DND-41 (cell line): ENCODE measurements at regions not wholly inside any gene's neighbourhood (a gene's known extent, or its start where the extent isn't known, plus 50 kb on each side); places are given as distances from the start of the nearest gene placed in this dataset.

Experiments used
- EZH2 ChIP-seq: IDR thresholded peaks from 3 replicates; pipeline ENCODE4 v1.6.1; 2012; ENCODE audit warnings: borderline replicate concordance, low read depth, mild to moderate bottlenecking, moderate library complexity, low read length, inconsistent platforms; ENCODE audit not compliant: severe bottlenecking
- TF ChIP-seq, protein P1 (sequence below): IDR thresholded peaks from 2 replicates; pipeline ENCODE4 v1.5.1; 2012; ENCODE audit warnings: borderline replicate concordance, low read length, moderate library complexity, mild to moderate bottlenecking; ENCODE audit not compliant: poor library complexity, severe bottlenecking; ENCODE audit errors: extremely low read depth

GRCh38 chr10:78436222-78436573 lies 402.5 kb downstream of the RPS24 start:
- TF ChIP-seq, protein P1, sequence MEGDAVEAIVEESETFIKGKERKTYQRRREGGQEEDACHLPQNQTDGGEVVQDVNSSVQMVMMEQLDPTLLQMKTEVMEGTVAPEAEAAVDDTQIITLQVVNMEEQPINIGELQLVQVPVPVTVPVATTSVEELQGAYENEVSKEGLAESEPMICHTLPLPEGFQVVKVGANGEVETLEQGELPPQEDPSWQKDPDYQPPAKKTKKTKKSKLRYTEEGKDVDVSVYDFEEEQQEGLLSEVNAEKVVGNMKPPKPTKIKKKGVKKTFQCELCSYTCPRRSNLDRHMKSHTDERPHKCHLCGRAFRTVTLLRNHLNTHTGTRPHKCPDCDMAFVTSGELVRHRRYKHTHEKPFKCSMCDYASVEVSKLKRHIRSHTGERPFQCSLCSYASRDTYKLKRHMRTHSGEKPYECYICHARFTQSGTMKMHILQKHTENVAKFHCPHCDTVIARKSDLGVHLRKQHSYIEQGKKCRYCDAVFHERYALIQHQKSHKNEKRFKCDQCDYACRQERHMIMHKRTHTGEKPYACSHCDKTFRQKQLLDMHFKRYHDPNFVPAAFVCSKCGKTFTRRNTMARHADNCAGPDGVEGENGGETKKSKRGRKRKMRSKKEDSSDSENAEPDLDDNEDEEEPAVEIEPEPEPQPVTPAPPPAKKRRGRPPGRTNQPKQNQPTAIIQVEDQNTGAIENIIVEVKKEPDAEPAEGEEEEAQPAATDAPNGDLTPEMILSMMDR = no peak
- TF ChIP-seq EZH2 = no peak
